ENCODE measurements at regions not wholly inside any gene's neighbourhood (a gene's known extent, or its start where the extent isn't known, plus 50 kb on each side); places are given as distances from the start of the nearest gene placed in this dataset.

DNA sequence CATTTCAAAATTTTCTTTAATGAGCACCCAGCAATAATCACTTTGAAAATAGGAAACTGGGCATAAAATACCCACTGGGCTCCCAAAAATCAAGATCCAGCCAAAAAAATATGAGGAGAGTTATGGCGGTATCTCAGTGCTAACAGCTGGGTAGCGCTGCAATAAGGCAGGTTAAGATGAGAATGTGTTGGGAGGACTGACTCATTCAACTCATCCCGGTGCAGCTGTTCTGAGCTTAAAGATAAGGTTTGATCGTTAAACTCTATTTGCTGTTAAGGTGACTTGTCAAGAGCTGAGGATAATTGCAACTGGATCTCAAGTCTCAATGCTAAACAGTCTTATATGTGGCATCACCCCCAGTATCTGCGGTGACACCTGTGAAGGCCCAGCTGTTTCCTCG, 507.7 kb downstream of the EPM2A start:
- TF ChIP-seq ZNF331 (CRISPR knock-in tag; IDR thresholded peaks at IDR 0.05; ENCODE audit: low read depth) (no peak), CTCF (conservative IDR thresholded peaks at IDR 0.05; ENCODE audit: low read depth in 2 of 2) (no peak), NANOG (IDR thresholded peaks at IDR 0.05; ENCODE audit: borderline replicate concordance) (no peak), EZH2phosphoT487 (IDR thresholded peaks at IDR 0.05; ENCODE audit: unreplicated experiment) (no peak), POLR2AphosphoS5 (IDR thresholded peaks at IDR 0.05; ENCODE audit: low read depth) (no peak), JUNB (IDR thresholded peaks at IDR 0.05; ENCODE audit: unreplicated experiment) (no peak), CREB1 (CRISPR knock-in tag; IDR thresholded peaks at IDR 0.05; ENCODE audit: low read depth) (no peak), ZNF462 (CRISPR knock-in tag; IDR thresholded peaks at IDR 0.05) (no peak), EZH2 (IDR thresholded peaks at IDR 0.05; ENCODE audit: low read depth, unreplicated experiment) (no peak), STAT1 (IDR thresholded peaks at IDR 0.05; ENCODE audit: unreplicated experiment) (no peak), REST (IDR thresholded peaks at IDR 0.05; ENCODE audit: unreplicated experiment) (no peak), ZNF114 (CRISPR knock-in tag; IDR thresholded peaks at IDR 0.05) (no peak)
- TF ChIP-seq, protein P1, sequence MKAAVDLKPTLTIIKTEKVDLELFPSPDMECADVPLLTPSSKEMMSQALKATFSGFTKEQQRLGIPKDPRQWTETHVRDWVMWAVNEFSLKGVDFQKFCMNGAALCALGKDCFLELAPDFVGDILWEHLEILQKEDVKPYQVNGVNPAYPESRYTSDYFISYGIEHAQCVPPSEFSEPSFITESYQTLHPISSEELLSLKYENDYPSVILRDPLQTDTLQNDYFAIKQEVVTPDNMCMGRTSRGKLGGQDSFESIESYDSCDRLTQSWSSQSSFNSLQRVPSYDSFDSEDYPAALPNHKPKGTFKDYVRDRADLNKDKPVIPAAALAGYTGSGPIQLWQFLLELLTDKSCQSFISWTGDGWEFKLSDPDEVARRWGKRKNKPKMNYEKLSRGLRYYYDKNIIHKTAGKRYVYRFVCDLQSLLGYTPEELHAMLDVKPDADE (IDR thresholded peaks at IDR 0.05): no peak
- no peaks in the 10 kb centered on the region for H3K36me3 ChIP-seq (ENCODE audit: insufficient read depth)
- H3K4me1 Mint-ChIP-seq: no peaks in the 10 kb centered on the region
- no peaks in the 10 kb centered on the region for H3F3A ChIP-seq (replicated peaks; ENCODE audit: low read depth)
- no peak overlapping the region for H3K4me3 Mint-ChIP-seq
- DNase-seq (ENCODE audit: low spot score): no peak
- no peaks in the 10 kb centered on the region for H3K27me3 ChIP-seq (ENCODE audit: insufficient read depth)
- no peaks in the 10 kb centered on the region for H3K36me3 Mint-ChIP-seq (ENCODE audit: low read depth)
- no peak overlapping the region for H3K4me2 ChIP-seq
- no peak for ATAC-seq
- H2AFZ ChIP-seq: no peak overlapping the region
- no peaks in the 10 kb centered on the region for H3K79me2 ChIP-seq (replicated peaks; ENCODE audit: insufficient read depth)
- H3K4me1 ChIP-seq (ENCODE audit: insufficient read depth): no peaks in the 10 kb centered on the region
- H3K4me3 ChIP-seq: no peak overlapping the region
- no peaks in the 10 kb centered on the region for H3K9me3 Mint-ChIP-seq
- H4K20me1 ChIP-seq (replicated peaks; ENCODE audit: insufficient read depth): no peaks in the 10 kb centered on the region
- H3K27me3 Mint-ChIP-seq (ENCODE audit: insufficient read depth, low read depth, poor library complexity): no peaks in the 10 kb centered on the region
- H3K27ac Mint-ChIP-seq: no peak overlapping the region
- peaks cover 6% of the 10 kb centered on the region for H3K9me2 ChIP-seq (ENCODE audit: insufficient read depth)
- H3K27ac ChIP-seq (ENCODE audit: low read depth): no peak overlapping the region

Measured in GM23338 (cell line).